ENCODE measurements at regions not wholly inside any gene's neighbourhood (a gene's known extent, or its start where the extent isn't known, plus 50 kb on each side); places are given as distances from the start of the nearest gene placed in this dataset.

DNA sequence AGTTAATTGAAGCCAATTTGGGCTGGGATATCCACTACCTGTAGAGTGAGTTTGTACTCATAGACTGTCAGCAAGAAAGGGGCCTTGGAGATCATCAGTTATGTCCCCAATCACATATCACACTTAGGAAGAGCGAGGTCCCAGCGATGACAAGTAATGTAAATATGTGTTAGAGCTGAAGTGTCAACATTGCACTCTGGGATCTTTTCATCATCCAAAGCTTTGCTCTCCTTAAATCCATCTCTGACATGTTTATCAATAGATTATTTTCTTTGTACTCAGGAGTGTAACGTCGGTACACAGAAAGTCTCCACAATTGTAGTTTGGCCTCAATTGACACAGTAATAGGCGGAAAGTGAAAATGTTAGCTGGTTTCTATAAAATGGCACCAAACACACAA is 113.7 kb upstream of the TPRG1 start (continued):
- TF ChIP-seq MNT (IDR thresholded peaks at IDR 0.05) (no peak), REST (IDR thresholded peaks at IDR 0.05; ENCODE audit: borderline replicate concordance in 1 of 2, low read depth in 1 of 2, low read length in 2 of 2) (peak in 1 of 2 experiments; percentile 41; a peak in 1 of 4 replicates), FLYWCH1 (CRISPR knock-in tag; IDR thresholded peaks at IDR 0.05) (no peak), ZNF512 (CRISPR knock-in tag; IDR thresholded peaks at IDR 0.05) (no peak), ZNF773 (CRISPR knock-in tag; IDR thresholded peaks at IDR 0.05; ENCODE audit: borderline replicate concordance) (no peak), STAT5B (CRISPR knock-in tag; IDR thresholded peaks at IDR 0.05) (no peak), TBX2 (CRISPR knock-in tag; IDR thresholded peaks at IDR 0.05; ENCODE audit: borderline replicate concordance) (peak; percentile 77), CEBPG (CRISPR knock-in tag; IDR thresholded peaks at IDR 0.05) (peak; percentile 30; the same call in 1 of the 2 replicates), MBD4 (IDR thresholded peaks at IDR 0.05; ENCODE audit: borderline replicate concordance, low read length) (no peak), MIER3 (CRISPR knock-in tag; IDR thresholded peaks at IDR 0.05; ENCODE audit: borderline replicate concordance) (0 out of 2 replicates have a peak, but pooled peaks have one; percentile 24), ZFP36L1 (CRISPR knock-in tag; IDR thresholded peaks at IDR 0.05) (no peak), ELF3 (CRISPR knock-in tag; IDR thresholded peaks at IDR 0.05) (0 out of 2 replicates have a peak, but pooled peaks have one; percentile 18), THRA (CRISPR knock-in tag; IDR thresholded peaks at IDR 0.05; ENCODE audit: borderline replicate concordance) (peak; percentile 38; the same call in 1 of the 2 replicates), ZNF136 (CRISPR knock-in tag; IDR thresholded peaks at IDR 0.05; ENCODE audit: low read depth) (no peak)
- TF ChIP-seq, protein P1, sequence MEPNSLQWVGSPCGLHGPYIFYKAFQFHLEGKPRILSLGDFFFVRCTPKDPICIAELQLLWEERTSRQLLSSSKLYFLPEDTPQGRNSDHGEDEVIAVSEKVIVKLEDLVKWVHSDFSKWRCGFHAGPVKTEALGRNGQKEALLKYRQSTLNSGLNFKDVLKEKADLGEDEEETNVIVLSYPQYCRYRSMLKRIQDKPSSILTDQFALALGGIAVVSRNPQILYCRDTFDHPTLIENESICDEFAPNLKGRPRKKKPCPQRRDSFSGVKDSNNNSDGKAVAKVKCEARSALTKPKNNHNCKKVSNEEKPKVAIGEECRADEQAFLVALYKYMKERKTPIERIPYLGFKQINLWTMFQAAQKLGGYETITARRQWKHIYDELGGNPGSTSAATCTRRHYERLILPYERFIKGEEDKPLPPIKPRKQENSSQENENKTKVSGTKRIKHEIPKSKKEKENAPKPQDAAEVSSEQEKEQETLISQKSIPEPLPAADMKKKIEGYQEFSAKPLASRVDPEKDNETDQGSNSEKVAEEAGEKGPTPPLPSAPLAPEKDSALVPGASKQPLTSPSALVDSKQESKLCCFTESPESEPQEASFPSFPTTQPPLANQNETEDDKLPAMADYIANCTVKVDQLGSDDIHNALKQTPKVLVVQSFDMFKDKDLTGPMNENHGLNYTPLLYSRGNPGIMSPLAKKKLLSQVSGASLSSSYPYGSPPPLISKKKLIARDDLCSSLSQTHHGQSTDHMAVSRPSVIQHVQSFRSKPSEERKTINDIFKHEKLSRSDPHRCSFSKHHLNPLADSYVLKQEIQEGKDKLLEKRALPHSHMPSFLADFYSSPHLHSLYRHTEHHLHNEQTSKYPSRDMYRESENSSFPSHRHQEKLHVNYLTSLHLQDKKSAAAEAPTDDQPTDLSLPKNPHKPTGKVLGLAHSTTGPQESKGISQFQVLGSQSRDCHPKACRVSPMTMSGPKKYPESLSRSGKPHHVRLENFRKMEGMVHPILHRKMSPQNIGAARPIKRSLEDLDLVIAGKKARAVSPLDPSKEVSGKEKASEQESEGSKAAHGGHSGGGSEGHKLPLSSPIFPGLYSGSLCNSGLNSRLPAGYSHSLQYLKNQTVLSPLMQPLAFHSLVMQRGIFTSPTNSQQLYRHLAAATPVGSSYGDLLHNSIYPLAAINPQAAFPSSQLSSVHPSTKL (CRISPR knock-in tag; IDR thresholded peaks at IDR 0.05): peak; percentile 86
- TF ChIP-seq, protein P2, sequence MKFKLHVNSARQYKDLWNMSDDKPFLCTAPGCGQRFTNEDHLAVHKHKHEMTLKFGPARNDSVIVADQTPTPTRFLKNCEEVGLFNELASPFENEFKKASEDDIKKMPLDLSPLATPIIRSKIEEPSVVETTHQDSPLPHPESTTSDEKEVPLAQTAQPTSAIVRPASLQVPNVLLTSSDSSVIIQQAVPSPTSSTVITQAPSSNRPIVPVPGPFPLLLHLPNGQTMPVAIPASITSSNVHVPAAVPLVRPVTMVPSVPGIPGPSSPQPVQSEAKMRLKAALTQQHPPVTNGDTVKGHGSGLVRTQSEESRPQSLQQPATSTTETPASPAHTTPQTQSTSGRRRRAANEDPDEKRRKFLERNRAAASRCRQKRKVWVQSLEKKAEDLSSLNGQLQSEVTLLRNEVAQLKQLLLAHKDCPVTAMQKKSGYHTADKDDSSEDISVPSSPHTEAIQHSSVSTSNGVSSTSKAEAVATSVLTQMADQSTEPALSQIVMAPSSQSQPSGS (CRISPR knock-in tag; IDR thresholded peaks at IDR 0.05): no peak
